ENCODE measurements at regions not wholly inside any gene's neighbourhood (a gene's known extent, or its start where the extent isn't known, plus 50 kb on each side); places are given as distances from the start of the nearest gene placed in this dataset.

- TF ChIP-seq CTCF (IDR thresholded peaks at IDR 0.05; ENCODE audit: insufficient read depth, low read length) (no peak), SPI1 (IDR thresholded peaks at IDR 0.05; ENCODE audit: borderline replicate concordance, low read depth) (no peak), GABPA (IDR thresholded peaks at IDR 0.05; ENCODE audit: low read depth) (no peak)
Observed at GRCh38 chr18:4524096-4524495, 69.0 kb upstream of the DLGAP1 start.
